RWPE2 (cell line): ENCODE measurements at regions not wholly inside any gene's neighbourhood (a gene's known extent, or its start where the extent isn't known, plus 50 kb on each side); places are given as distances from the start of the nearest gene placed in this dataset.

Experiments
- ATAC-seq: fragments of 200-7000 bp; cut with Tn5 transposase; 3 replicates; pipeline ENCODE4 v1.9.1; 2021; ENCODE audit warnings: low read depth
- DNase-seq: peaks from one replicate; pipeline ENCODE4 v3.0.0-alpha.2; 2020; ENCODE audit warnings: low spot score
- H3K27ac ChIP-seq: fragments of 450-650 bp; 2 replicates; pipeline ENCODE4 v1.5.1; 2017; ENCODE audit warnings: mild to moderate bottlenecking; ENCODE audit not compliant: poor library complexity, severe bottlenecking
- H3K27me3 ChIP-seq: fragments of 250-450 bp; sonication (Bioruptor Pico); 2 replicates; pipeline ENCODE4 v1.5.1; 2021; ENCODE audit warnings: mild to moderate bottlenecking, moderate library complexity; ENCODE audit not compliant: insufficient read depth, poor library complexity, severe bottlenecking
- H3K36me3 ChIP-seq: fragments of 250-450 bp; sonication (Bioruptor Pico); 2 replicates; pipeline ENCODE4 v1.5.1; 2020; ENCODE audit warnings: low read depth, mild to moderate bottlenecking, moderate library complexity
- H3K4me1 ChIP-seq: fragments of 250-450 bp; sonication (Bioruptor Pico); 2 replicates; pipeline ENCODE4 v1.5.1; 2021; ENCODE audit warnings: mild to moderate bottlenecking, moderate library complexity; ENCODE audit not compliant: insufficient read depth, poor library complexity, severe bottlenecking
- H3K4me3 ChIP-seq: fragments of 250-450 bp; sonication (Bioruptor Pico); 2 replicates; pipeline ENCODE4 v1.5.1; 2021; ENCODE audit warnings: mild to moderate bottlenecking, moderate library complexity; ENCODE audit not compliant: severe bottlenecking
- H3K9me3 ChIP-seq: fragments of 250-450 bp; sonication (Bioruptor Pico); 2 replicates; pipeline ENCODE4 v1.5.1; 2021; ENCODE audit warnings: mild to moderate bottlenecking, moderate library complexity; ENCODE audit not compliant: severe bottlenecking
- CTCF ChIP-seq: fragments of 450-650 bp; IDR thresholded peaks from one replicate; pipeline ENCODE4 v1.5.1; 2017; ENCODE audit warnings: mild to moderate bottlenecking, moderate library complexity; ENCODE audit not compliant: poor library complexity, severe bottlenecking

GRCh38 chr6:71134929-71135642 is 153.5 kb upstream of the OGFRL1 start:
- Histone ChIP-seq H3K36me3 (no peaks in the 10 kb centered on the region), H3K4me3 (no peak overlapping the region), H3K4me1 (no peaks in the 10 kb centered on the region), H3K27me3 (peaks cover 3% of the 10 kb centered on the region), H3K27ac (no peak overlapping the region), H3K9me3 (no peaks in the 10 kb centered on the region)
- DNase-seq: no peak
- no peak for TF ChIP-seq CTCF
- ATAC-seq: no peak

DNA sequence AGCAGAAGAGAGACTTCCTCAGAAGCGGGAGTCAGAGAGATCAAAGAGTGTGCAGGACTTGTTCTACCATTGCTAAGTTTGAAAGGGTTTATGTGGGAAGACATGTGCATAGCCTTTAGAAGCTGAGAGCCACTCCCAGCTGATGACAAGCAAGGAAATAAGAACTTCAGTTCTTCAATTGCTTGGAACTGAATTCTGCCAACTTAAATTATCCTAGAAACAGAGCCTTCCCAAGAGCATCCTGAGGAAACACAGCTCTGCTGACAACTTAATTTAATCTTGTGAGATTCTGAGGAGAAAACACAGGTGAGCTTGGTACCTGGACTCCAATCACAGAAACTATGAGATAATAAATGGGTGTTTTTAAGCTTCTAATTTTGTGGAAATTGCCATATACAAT is 150.6 kb upstream of the OGFRL1 start:
- Histone ChIP-seq H3K4me1 (no peaks in the 10 kb centered on the region), H3K27ac (no peak overlapping the region), H3K4me3 (no peak overlapping the region), H3K9me3 (no peaks in the 10 kb centered on the region), H3K36me3 (no peaks in the 10 kb centered on the region), H3K27me3 (peaks cover 3% of the 10 kb centered on the region)
- DNase-seq (no peak), ATAC-seq (no peak)
- no peak for TF ChIP-seq CTCF

- no peak for DNase-seq
- Histone ChIP-seq H3K27ac (no peak overlapping the region), H3K27me3 (peaks cover 3% of the 10 kb centered on the region), H3K36me3 (no peaks in the 10 kb centered on the region), H3K4me3 (no peak overlapping the region), H3K9me3 (no peaks in the 10 kb centered on the region), H3K4me1 (no peaks in the 10 kb centered on the region)
- TF ChIP-seq CTCF: no peak
- no peak for ATAC-seq
Observed at GRCh38 chr6:71138376-71138775, 150.2 kb upstream of the OGFRL1 start.

DNA sequence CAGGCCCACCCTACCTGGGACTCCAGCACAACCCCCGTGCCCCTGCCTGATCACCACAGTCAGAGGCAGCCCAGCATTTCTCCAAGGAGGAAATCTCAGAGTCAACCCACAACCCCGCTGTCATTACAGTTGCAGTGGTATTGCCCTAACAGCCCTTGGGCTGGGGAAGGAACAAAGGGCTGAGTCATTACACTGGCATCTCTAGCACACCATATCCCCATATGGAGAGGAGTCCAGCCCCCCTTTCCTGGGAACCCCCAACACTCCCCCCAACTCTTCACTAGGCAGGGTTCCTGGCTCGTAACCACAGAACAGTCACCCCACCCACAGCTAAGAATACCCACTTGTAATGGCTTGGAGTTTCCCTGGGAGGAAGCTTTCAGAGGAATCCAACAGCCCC is 149.4 kb upstream of the OGFRL1 start:
- no peak overlapping the region for H3K27ac ChIP-seq
- DNase-seq (no peak), ATAC-seq (peak; percentile 71)
- H3K27me3 ChIP-seq: no peaks in the 10 kb centered on the region
- H3K4me1 ChIP-seq: no peaks in the 10 kb centered on the region
- H3K4me3 ChIP-seq: no peak overlapping the region
- no peaks in the 10 kb centered on the region for H3K36me3 ChIP-seq
- no peak for TF ChIP-seq CTCF
- no peaks in the 10 kb centered on the region for H3K9me3 ChIP-seq

DNA sequence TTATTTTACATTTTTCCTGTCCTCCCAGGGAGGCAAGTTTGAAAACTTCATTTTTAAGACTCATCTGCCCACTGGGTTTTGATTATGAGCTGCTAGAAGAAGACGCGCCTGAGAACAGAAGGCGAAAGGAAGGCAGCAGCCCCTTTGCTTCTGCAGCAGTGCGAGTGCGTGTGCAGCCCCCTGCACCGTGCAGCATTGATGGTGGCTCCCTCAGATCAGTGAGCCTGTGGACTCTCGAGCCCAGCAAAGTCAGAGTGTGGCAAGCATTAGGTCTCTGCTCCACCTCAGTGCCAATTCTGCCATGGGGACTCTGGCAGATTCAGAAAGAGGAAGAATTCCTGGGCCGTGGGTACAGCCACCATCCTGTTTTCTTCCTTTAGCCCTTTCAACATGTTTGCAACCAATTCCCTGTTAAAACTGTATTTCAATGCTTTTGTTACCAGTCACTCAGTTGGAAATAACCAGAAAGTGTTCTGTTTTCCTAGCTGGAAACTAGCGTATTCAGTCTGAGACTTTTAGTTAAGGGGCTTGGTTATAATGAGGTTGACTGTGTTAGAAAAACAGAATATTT is 134.8 kb upstream of the OGFRL1 start:
- H3K9me3 ChIP-seq: no peaks in the 10 kb centered on the region
- no peaks in the 10 kb centered on the region for H3K4me1 ChIP-seq
- no peak for DNase-seq
- no peaks in the 10 kb centered on the region for H3K36me3 ChIP-seq
- H3K4me3 ChIP-seq: no peak overlapping the region
- H3K27ac ChIP-seq: no peak overlapping the region
- no peak for TF ChIP-seq CTCF
- ATAC-seq: no peak
- H3K27me3 ChIP-seq: no peaks in the 10 kb centered on the region
